SK-N-SH treated with all-trans-retinoic acid at 6 μM for 48 hours (cell line): ENCODE measurements at regions not wholly inside any gene's neighbourhood (a gene's known extent, or its start where the extent isn't known, plus 50 kb on each side); places are given as distances from the start of the nearest gene placed in this dataset.

ENCODE experiments used
- ATAC-seq: fragments of 200-7000 bp; cut with Tn5 transposase; 3 replicates; pipeline ENCODE4 v1.9.1; 2020; ENCODE audit warnings: mild to moderate bottlenecking, moderate library complexity
- ARNTL ChIP-seq: fragments of 450-650 bp; formaldehyde crosslinking; IDR thresholded peaks from 2 replicates; pipeline ENCODE4 v1.5.0; 2020; ENCODE audit warnings: low read depth, mild to moderate bottlenecking, moderate library complexity, borderline replicate concordance
- BACH2 ChIP-seq: fragments of 250-450 bp; sonication (Bioruptor Pico); IDR thresholded peaks from 2 replicates; pipeline ENCODE4 v1.9.0; 2021; ENCODE audit warnings: mild to moderate bottlenecking, borderline replicate concordance
- CREB5 ChIP-seq: fragments of 250-450 bp; sonication (Bioruptor Pico); IDR thresholded peaks from 2 replicates; pipeline ENCODE4 v1.5.1; 2020; ENCODE audit warnings: low read depth, mild to moderate bottlenecking, moderate library complexity
- CSDC2 ChIP-seq: fragments of 250-450 bp; sonication (Bioruptor Pico); IDR thresholded peaks from 2 replicates; pipeline ENCODE4 v1.5.0; 2020; ENCODE audit warnings: mild to moderate bottlenecking, moderate library complexity
- CSRNP3 ChIP-seq: fragments of 250-450 bp; sonication (Bioruptor Pico); IDR thresholded peaks from 2 replicates; pipeline ENCODE4 v1.5.1; 2021; ENCODE audit warnings: mild to moderate bottlenecking, moderate library complexity
- ESRRG ChIP-seq: fragments of 250-450 bp; sonication (Bioruptor Pico); IDR thresholded peaks from 2 replicates; pipeline ENCODE4 v1.6.1; 2021; ENCODE audit warnings: mild to moderate bottlenecking
- GLIS3 ChIP-seq: fragments of 250-450 bp; sonication (Bioruptor Pico); IDR thresholded peaks from 2 replicates; pipeline ENCODE4 v1.5.0; 2020; ENCODE audit warnings: mild to moderate bottlenecking, moderate library complexity
- ISL1 ChIP-seq: fragments of 250-450 bp; sonication (Bioruptor Pico); IDR thresholded peaks from 2 replicates; pipeline ENCODE4 v2.1.2; 2022; ENCODE audit warnings: mild to moderate bottlenecking, moderate library complexity
- OSR1 ChIP-seq: fragments of 250-450 bp; sonication (Bioruptor Pico); IDR thresholded peaks from 2 replicates; pipeline ENCODE4 v1.8.0; 2022; ENCODE audit warnings: moderate library complexity, mild to moderate bottlenecking, inconsistent platforms
- PPARA ChIP-seq: fragments of 250-450 bp; sonication (Bioruptor Pico); IDR thresholded peaks from 2 replicates; pipeline ENCODE4 v1.5.0; 2020; ENCODE audit warnings: mild to moderate bottlenecking, borderline replicate concordance
- RARB ChIP-seq: fragments of 250-450 bp; sonication (Bioruptor Pico); IDR thresholded peaks from 2 replicates; pipeline ENCODE4 v1.8.0; 2021; ENCODE audit warnings: mild to moderate bottlenecking, moderate library complexity
- SNAI2 ChIP-seq: fragments of 250-450 bp; sonication (Bioruptor Pico); IDR thresholded peaks from 2 replicates; pipeline ENCODE4 v1.5.0; 2020; ENCODE audit warnings: mild to moderate bottlenecking, moderate library complexity
- TCF4 ChIP-seq: fragments of 250-450 bp; sonication (Bioruptor Pico); IDR thresholded peaks from 2 replicates; pipeline ENCODE4 v1.8.0; 2021; ENCODE audit warnings: mild to moderate bottlenecking, moderate library complexity, borderline replicate concordance
- TOX ChIP-seq: fragments of 250-450 bp; sonication (Bioruptor Pico); IDR thresholded peaks from 2 replicates; pipeline ENCODE4 v1.8.0; 2021; ENCODE audit warnings: mild to moderate bottlenecking, moderate library complexity, borderline replicate concordance
- TSHZ2 ChIP-seq: fragments of 250-450 bp; sonication (Bioruptor Pico); IDR thresholded peaks from 2 replicates; pipeline ENCODE4 v1.5.0; 2020; ENCODE audit warnings: mild to moderate bottlenecking, moderate library complexity
- ZC3H10 ChIP-seq: fragments of 250-450 bp; sonication (Bioruptor Pico); IDR thresholded peaks from 2 replicates; pipeline ENCODE4 v1.5.1; 2021; ENCODE audit warnings: mild to moderate bottlenecking, moderate library complexity
- ZFP3 ChIP-seq: fragments of 250-450 bp; sonication (Bioruptor Pico); IDR thresholded peaks from 2 replicates; pipeline ENCODE4 v1.5.0; 2020; ENCODE audit warnings: mild to moderate bottlenecking, moderate library complexity
- ZFP30 ChIP-seq: fragments of 450-650 bp; formaldehyde crosslinking; IDR thresholded peaks from 2 replicates; pipeline ENCODE4 v1.5.0; 2022; ENCODE audit warnings: mild to moderate bottlenecking, moderate library complexity
- ZNF565 ChIP-seq: fragments of 450-650 bp; formaldehyde crosslinking; conservative IDR thresholded peaks from 2 replicates; pipeline ENCODE4 v1.5.0; 2020; ENCODE audit warnings: low read depth, mild to moderate bottlenecking, moderate library complexity
- ZNF70 ChIP-seq: fragments of 450-650 bp; formaldehyde crosslinking; IDR thresholded peaks from 2 replicates; pipeline ENCODE4 v1.5.0; 2020; ENCODE audit warnings: mild to moderate bottlenecking, moderate library complexity

GRCh38 chr5:56588636-56589480 lies 226.5 kb upstream of the MAP3K1 start (continued):
- TF ChIP-seq ARNTL (CRISPR knock-in tag) = no peak

- no peak for ATAC-seq
- no peak for TF ChIP-seq CREB5 (CRISPR knock-in tag)
- TF ChIP-seq ZC3H10 (CRISPR knock-in tag) = no peak
- TF ChIP-seq ARNTL (CRISPR knock-in tag) = no peak
- no peak for TF ChIP-seq ZFP3 (CRISPR knock-in tag)
- TF ChIP-seq GLIS3 (CRISPR knock-in tag) = no peak
- no peak for TF ChIP-seq TSHZ2 (CRISPR knock-in tag)
- no peak for TF ChIP-seq ZNF70 (CRISPR knock-in tag)
- no peak for TF ChIP-seq ISL1
- no peak for TF ChIP-seq CSRNP3 (CRISPR knock-in tag)
- no peak for TF ChIP-seq BACH2 (CRISPR knock-in tag)
- no peak for TF ChIP-seq ZFP30
- no peak for TF ChIP-seq ESRRG (CRISPR knock-in tag)
- TF ChIP-seq TCF4 = no peak
- no peak for TF ChIP-seq CSDC2 (CRISPR knock-in tag)
- no peak for TF ChIP-seq ZNF565
Measured at GRCh38 chr5:56588131-56588487, 227.2 kb upstream of the MAP3K1 start.

- no peak for ATAC-seq
- TF ChIP-seq ZC3H10 (CRISPR knock-in tag) = no peak
- no peak for TF ChIP-seq TSHZ2 (CRISPR knock-in tag)
- no peak for TF ChIP-seq PPARA (CRISPR knock-in tag)
- no peak for TF ChIP-seq RARB (CRISPR knock-in tag)
- no peak for TF ChIP-seq ZNF70 (CRISPR knock-in tag)
- no peak for TF ChIP-seq ISL1
- TF ChIP-seq BACH2 (CRISPR knock-in tag) = no peak
- TF ChIP-seq SNAI2 (CRISPR knock-in tag) = no peak
- no peak for TF ChIP-seq CSRNP3 (CRISPR knock-in tag)
- TF ChIP-seq TCF4 = no peak
- no peak for TF ChIP-seq GLIS3 (CRISPR knock-in tag)
- no peak for TF ChIP-seq OSR1 (CRISPR knock-in tag)
- no peak for TF ChIP-seq TOX (CRISPR knock-in tag)
- no peak for TF ChIP-seq CREB5 (CRISPR knock-in tag)
Measured at GRCh38 chr5:56587381-56588130, 227.8 kb upstream of the MAP3K1 start.
